HG02571 (cell line): ENCODE measurements at regions not wholly inside any gene's neighbourhood (a gene's known extent, or its start where the extent isn't known, plus 50 kb on each side); places are given as distances from the start of the nearest gene placed in this dataset.
"Not testable (repeated sequence)": the region's sequence is repeated elsewhere in the genome, so short reads cannot be mapped to it uniquely, and the experiment has no call there.

ENCODE experiments used
- ATAC-seq: cut with Tn5 transposase; IDR thresholded peaks from one replicate; pipeline ENCODE4 v1.9.1; 2021; ENCODE audit warnings: mild to moderate bottlenecking, moderate library complexity; ENCODE audit not compliant: unreplicated experiment

- not testable (repeated sequence) for ATAC-seq
These were observed 210.8 kb downstream of the CCDC74A start for GRCh38 chr2:131738533-131738932.

GRCh38 chr2:131738996-131739434, 211.3 kb downstream of the CCDC74A start:
- ATAC-seq: not testable (repeated sequence)

- ATAC-seq: no peak
These were observed 226.2 kb downstream of the CCDC74A start for GRCh38 chr2:131753640-131754561.

GRCh38 chr2:131754929-131755720, 227.4 kb downstream of the CCDC74A start:
- no peak for ATAC-seq

GRCh38 chr2:131756141-131756907, 228.6 kb downstream of the CCDC74A start:
- ATAC-seq: no peak

- not testable (repeated sequence) for ATAC-seq
These were observed 231.3 kb downstream of the CCDC74A start for GRCh38 chr2:131758941-131759340.

GRCh38 chr2:131774955-131775555, 247.4 kb downstream of the CCDC74A start:
- ATAC-seq: not testable (repeated sequence)

GRCh38 chr2:131775903-131776506, 248.3 kb downstream of the CCDC74A start:
- ATAC-seq: not testable (repeated sequence)

- ATAC-seq: not testable (repeated sequence)
These were observed 252.8 kb downstream of the CCDC74A start for GRCh38 chr2:131780446-131780845.

GRCh38 chr2:131801210-131801744, 273.6 kb downstream of the CCDC74A start:
- ATAC-seq: no peak

GRCh38 chr2:131801745-131802350, 274.2 kb downstream of the CCDC74A start:
- ATAC-seq: peak; percentile 90

- ATAC-seq: not testable (repeated sequence)
These were observed 274.7 kb downstream of the CCDC74A start for GRCh38 chr2:131802351-131802836.

- not testable (repeated sequence) for ATAC-seq
These were observed 275.5 kb downstream of the CCDC74A start for GRCh38 chr2:131803237-131803636.

- ATAC-seq: not testable (repeated sequence)
These were observed 284.9 kb downstream of the CCDC74A start for GRCh38 chr2:131812605-131813004.

GRCh38 chr2:131813378-131813777, 285.7 kb downstream of the CCDC74A start:
- ATAC-seq: not testable (repeated sequence)

GRCh38 chr2:131818267-131818973, 290.7 kb downstream of the CCDC74A start:
- not testable (repeated sequence) for ATAC-seq

GRCh38 chr2:131822237-131822721, 294.6 kb downstream of the CCDC74A start:
- ATAC-seq: not testable (repeated sequence)

- not testable (repeated sequence) for ATAC-seq
These were observed 295.4 kb downstream of the CCDC74A start for GRCh38 chr2:131823058-131823457.
